ENCODE measurements at regions not wholly inside any gene's neighbourhood (a gene's known extent, or its start where the extent isn't known, plus 50 kb on each side); places are given as distances from the start of the nearest gene placed in this dataset.

- Histone ChIP-seq H3K27me3 (ENCODE audit: control insufficient read depth in 3 of 3, insufficient read depth in 3 of 3, low read length in 3 of 3) (no peaks in the 10 kb centered on the region), H3K36me3 (ENCODE audit: control insufficient read depth in 3 of 3, insufficient read depth in 3 of 3, low read length in 3 of 3) (no peaks in the 10 kb centered on the region), H3K27ac (ENCODE audit: low read depth, low read length) (no peak overlapping the region), H3K4me1 (ENCODE audit: control insufficient read depth in 3 of 3, insufficient read depth in 3 of 3, low read length in 3 of 3) (peaks cover 0 to 4% (median 0%) of the 10 kb centered on the region in 3 donors), H3K9me3 (ENCODE audit: control insufficient read depth in 3 of 3, low read length in 3 of 3) (peaks cover 0 to 2% (median 0%) of the 10 kb centered on the region in 3 donors), H3K4me3 (ENCODE audit: low read length in 3 of 3) (no peak overlapping the region), H3K9ac (ENCODE audit: low read depth in 1 of 3, low read length in 3 of 3) (no peak overlapping the region)
These were observed 166.6 kb upstream of the GORAB start for GRCh38 chr1:170365331-170365730.

- Histone ChIP-seq H3K27ac (ENCODE audit: low read depth, low read length) (no peak overlapping the region), H3K36me3 (ENCODE audit: control insufficient read depth in 3 of 3, insufficient read depth in 3 of 3, low read length in 3 of 3) (no peaks in the 10 kb centered on the region), H3K4me3 (ENCODE audit: low read length in 3 of 3) (no peak overlapping the region), H3K27me3 (ENCODE audit: control insufficient read depth in 3 of 3, insufficient read depth in 3 of 3, low read length in 3 of 3) (no peaks in the 10 kb centered on the region), H3K9ac (ENCODE audit: low read depth in 1 of 3, low read length in 3 of 3) (no peak overlapping the region), H3K9me3 (ENCODE audit: control insufficient read depth in 3 of 3, low read length in 3 of 3) (peaks cover 0 to 2% (median 0%) of the 10 kb centered on the region in 3 donors), H3K4me1 (ENCODE audit: control insufficient read depth in 3 of 3, insufficient read depth in 3 of 3, low read length in 3 of 3) (peaks cover 0 to 4% (median 0%) of the 10 kb centered on the region in 3 donors)
These were observed 165.0 kb upstream of the GORAB start for GRCh38 chr1:170366980-170367379.

- Histone ChIP-seq H3K9ac (ENCODE audit: low read depth in 1 of 3, low read length in 3 of 3) (no peak overlapping the region), H3K4me3 (ENCODE audit: low read length in 3 of 3) (no peak overlapping the region), H3K4me1 (ENCODE audit: control insufficient read depth in 3 of 3, insufficient read depth in 3 of 3, low read length in 3 of 3) (peaks cover 0 to 4% (median 0%) of the 10 kb centered on the region in 3 donors), H3K27me3 (ENCODE audit: control insufficient read depth in 3 of 3, insufficient read depth in 3 of 3, low read length in 3 of 3) (no peaks in the 10 kb centered on the region), H3K9me3 (ENCODE audit: control insufficient read depth in 3 of 3, low read length in 3 of 3) (peaks cover 0 to 2% (median 0%) of the 10 kb centered on the region in 3 donors), H3K36me3 (ENCODE audit: control insufficient read depth in 3 of 3, insufficient read depth in 3 of 3, low read length in 3 of 3) (no peaks in the 10 kb centered on the region), H3K27ac (ENCODE audit: low read depth, low read length) (no peak overlapping the region)
These were observed 164.4 kb upstream of the GORAB start for GRCh38 chr1:170367615-170368014.

- Histone ChIP-seq H3K4me3 (ENCODE audit: low read length in 3 of 3) (no peak overlapping the region), H3K4me1 (ENCODE audit: control insufficient read depth in 3 of 3, insufficient read depth in 3 of 3, low read length in 3 of 3) (peaks cover 0 to 4% (median 0%) of the 10 kb centered on the region in 3 donors), H3K9ac (ENCODE audit: low read depth in 1 of 3, low read length in 3 of 3) (no peak overlapping the region), H3K27ac (ENCODE audit: low read depth, low read length) (no peak overlapping the region), H3K36me3 (ENCODE audit: control insufficient read depth in 3 of 3, insufficient read depth in 3 of 3, low read length in 3 of 3) (no peaks in the 10 kb centered on the region), H3K27me3 (ENCODE audit: control insufficient read depth in 3 of 3, insufficient read depth in 3 of 3, low read length in 3 of 3) (no peaks in the 10 kb centered on the region), H3K9me3 (ENCODE audit: control insufficient read depth in 3 of 3, low read length in 3 of 3) (peaks cover 0 to 2% (median 0%) of the 10 kb centered on the region in 3 donors)
These were observed 163.0 kb upstream of the GORAB start for GRCh38 chr1:170369000-170369399.

GRCh38 chr1:170369417-170369816, 162.5 kb upstream of the GORAB start:
- H3K27me3 ChIP-seq (ENCODE audit: control insufficient read depth in 3 of 3, insufficient read depth in 3 of 3, low read length in 3 of 3): no peaks in the 10 kb centered on the region
- H3K4me1 ChIP-seq (ENCODE audit: control insufficient read depth in 3 of 3, insufficient read depth in 3 of 3, low read length in 3 of 3): peaks cover 0 to 4% (median 0%) of the 10 kb centered on the region in 3 donors
- H3K9ac ChIP-seq (ENCODE audit: low read depth in 1 of 3, low read length in 3 of 3): no peak overlapping the region
- H3K4me3 ChIP-seq (ENCODE audit: low read length in 3 of 3): no peak overlapping the region
- no peak overlapping the region for H3K27ac ChIP-seq (ENCODE audit: low read depth, low read length)
- peaks cover 0 to 2% (median 0%) of the 10 kb centered on the region in 3 donors for H3K9me3 ChIP-seq (ENCODE audit: control insufficient read depth in 3 of 3, low read length in 3 of 3)
- H3K36me3 ChIP-seq (ENCODE audit: control insufficient read depth in 3 of 3, insufficient read depth in 3 of 3, low read length in 3 of 3): no peaks in the 10 kb centered on the region

GRCh38 chr1:170370087-170370486, 161.9 kb upstream of the GORAB start:
- Histone ChIP-seq H3K4me1 (ENCODE audit: control insufficient read depth in 3 of 3, insufficient read depth in 3 of 3, low read length in 3 of 3) (peaks cover 0 to 4% (median 0%) of the 10 kb centered on the region in 3 donors), H3K27ac (ENCODE audit: low read depth, low read length) (no peak overlapping the region), H3K36me3 (ENCODE audit: control insufficient read depth in 3 of 3, insufficient read depth in 3 of 3, low read length in 3 of 3) (no peaks in the 10 kb centered on the region)

GRCh38 chr1:170375082-170375723, 156.8 kb upstream of the GORAB start:
- H3K27me3 ChIP-seq (ENCODE audit: control insufficient read depth in 3 of 3, insufficient read depth in 3 of 3, low read length in 3 of 3): no peaks in the 10 kb centered on the region
- H3K4me1 ChIP-seq (ENCODE audit: control insufficient read depth in 3 of 3, insufficient read depth in 3 of 3, low read length in 3 of 3): no peaks in the 10 kb centered on the region
- no peak overlapping the region for H3K9ac ChIP-seq (ENCODE audit: low read depth in 1 of 3, low read length in 3 of 3)
- no peaks in the 10 kb centered on the region for H3K9me3 ChIP-seq (ENCODE audit: control insufficient read depth in 3 of 3, low read length in 3 of 3)
- H3K4me3 ChIP-seq (ENCODE audit: low read length in 3 of 3): no peak overlapping the region
- H3K27ac ChIP-seq (ENCODE audit: low read depth, low read length): no peak overlapping the region
- no peaks in the 10 kb centered on the region for H3K36me3 ChIP-seq (ENCODE audit: control insufficient read depth in 3 of 3, insufficient read depth in 3 of 3, low read length in 3 of 3)

More at GRCh38 chr1:170370087-170370486, 161.9 kb upstream of the GORAB start:
- no peak overlapping the region for H3K4me3 ChIP-seq (ENCODE audit: low read length in 3 of 3)
- no peaks in the 10 kb centered on the region for H3K27me3 ChIP-seq (ENCODE audit: control insufficient read depth in 3 of 3, insufficient read depth in 3 of 3, low read length in 3 of 3)
- no peak overlapping the region for H3K9ac ChIP-seq (ENCODE audit: low read depth in 1 of 3, low read length in 3 of 3)
- peaks cover 0 to 2% (median 0%) of the 10 kb centered on the region in 3 donors for H3K9me3 ChIP-seq (ENCODE audit: control insufficient read depth in 3 of 3, low read length in 3 of 3)

GRCh38 chr1:170376801-170377385, 155.1 kb upstream of the GORAB start:
- Histone ChIP-seq H3K36me3 (ENCODE audit: control insufficient read depth in 3 of 3, insufficient read depth in 3 of 3, low read length in 3 of 3) (no peaks in the 10 kb centered on the region), H3K4me3 (ENCODE audit: low read length in 3 of 3) (no peak overlapping the region), H3K27me3 (ENCODE audit: control insufficient read depth in 3 of 3, insufficient read depth in 3 of 3, low read length in 3 of 3) (no peaks in the 10 kb centered on the region), H3K9me3 (ENCODE audit: control insufficient read depth in 3 of 3, low read length in 3 of 3) (no peaks in the 10 kb centered on the region), H3K4me1 (ENCODE audit: control insufficient read depth in 3 of 3, insufficient read depth in 3 of 3, low read length in 3 of 3) (no peaks in the 10 kb centered on the region), H3K9ac (ENCODE audit: low read depth in 1 of 3, low read length in 3 of 3) (no peak overlapping the region), H3K27ac (ENCODE audit: low read depth, low read length) (no peak overlapping the region)

GRCh38 chr1:170377440-170377839, 154.5 kb upstream of the GORAB start:
- Histone ChIP-seq H3K36me3 (ENCODE audit: control insufficient read depth in 3 of 3, insufficient read depth in 3 of 3, low read length in 3 of 3) (no peaks in the 10 kb centered on the region), H3K9me3 (ENCODE audit: control insufficient read depth in 3 of 3, low read length in 3 of 3) (no peaks in the 10 kb centered on the region), H3K4me1 (ENCODE audit: control insufficient read depth in 3 of 3, insufficient read depth in 3 of 3, low read length in 3 of 3) (no peaks in the 10 kb centered on the region), H3K27ac (ENCODE audit: low read depth, low read length) (no peak overlapping the region), H3K4me3 (ENCODE audit: low read length in 3 of 3) (no peak overlapping the region), H3K27me3 (ENCODE audit: control insufficient read depth in 3 of 3, insufficient read depth in 3 of 3, low read length in 3 of 3) (no peaks in the 10 kb centered on the region), H3K9ac (ENCODE audit: low read depth in 1 of 3, low read length in 3 of 3) (no peak overlapping the region)

GRCh38 chr1:170377896-170378634, 153.9 kb upstream of the GORAB start:
- no peaks in the 10 kb centered on the region for H3K9me3 ChIP-seq (ENCODE audit: control insufficient read depth in 3 of 3, low read length in 3 of 3)
- H3K36me3 ChIP-seq (ENCODE audit: control insufficient read depth in 3 of 3, insufficient read depth in 3 of 3, low read length in 3 of 3): no peaks in the 10 kb centered on the region
- H3K27me3 ChIP-seq (ENCODE audit: control insufficient read depth in 3 of 3, insufficient read depth in 3 of 3, low read length in 3 of 3): no peaks in the 10 kb centered on the region
- no peak overlapping the region for H3K27ac ChIP-seq (ENCODE audit: low read depth, low read length)
- H3K4me1 ChIP-seq (ENCODE audit: control insufficient read depth in 3 of 3, insufficient read depth in 3 of 3, low read length in 3 of 3): no peaks in the 10 kb centered on the region
- no peak overlapping the region for H3K4me3 ChIP-seq (ENCODE audit: low read length in 3 of 3)
- H3K9ac ChIP-seq (ENCODE audit: low read depth in 1 of 3, low read length in 3 of 3): no peak overlapping the region

Data from skeletal muscle tissue (tissue), 3 donors.